SK-N-SH (cell line): ENCODE measurements at regions not wholly inside any gene's neighbourhood (a gene's known extent, or its start where the extent isn't known, plus 50 kb on each side); places are given as distances from the start of the nearest gene placed in this dataset.
A peak's percentile ranks its signal among the peaks of the same experiment; 100 is the strongest.
"Not testable (repeated sequence)": the region's sequence is repeated elsewhere in the genome, so short reads cannot be mapped to it uniquely, and the experiment has no call there.

Experiments used
- CTCF ChIA-PET: fragments of 300-600, 350-600 bp; formaldehyde crosslinking; extraction: SDS; loops from one replicate; lab custom pipeline; 2021; lab: Yijun Ruan, JAX
- POLR2A ChIA-PET: fragments of 350-600 bp; sonication (Branson Sonifier 250); formaldehyde crosslinking; extraction: SDS; loops from one replicate; lab custom pipeline; 2020; ENCODE audit warnings: antibody characterized with exemption, inconsistent platforms; lab: Yijun Ruan, JAX
- DNase-seq: peaks from one replicate; pipeline ENCODE4 v3.0.0; 2012
- H2AFZ ChIP-seq: fragments of 200-600 bp; sonication (generic); 2 replicates; pipeline ENCODE4 v1.8.1; 2016; ENCODE audit warnings: antibody characterized with exemption, mild to moderate bottlenecking, low read depth
- H3F3A ChIP-seq: fragments of 200-600 bp; sonication (generic); replicated peaks from 2 replicates; pipeline ENCODE3; 2016; ENCODE audit warnings: antibody characterized with exemption, mild to moderate bottlenecking; ENCODE audit not compliant: insufficient read depth
- H3K27ac ChIP-seq, 2 experiments: fragments of 200-500 bp in 1 of 2; fragments of 200-600 bp in 1 of 2; sonication (Bioruptor generic) in 1 of 2; sonication (generic), shearing (Covaris generic) in 1 of 2; 2 replicates each; pipeline versions ENCODE4 v1.5.1 to v1.6.1; 2014 to 2016; ENCODE audit warnings: low read depth in 2 of 2, inconsistent platforms in 1 of 2, low read length in 1 of 2, mild to moderate bottlenecking in 1 of 2, mixed read lengths in 1 of 2
- H3K27me3 ChIP-seq: fragments of 200-600 bp; sonication (generic), shearing (Covaris generic); 2 replicates; pipeline ENCODE4 v1.6.1; 2016; ENCODE audit warnings: mixed run types; ENCODE audit not compliant: insufficient read depth
- H3K36me3 ChIP-seq, 2 experiments: fragments of 200-500 bp in 1 of 2; fragments of 200-600 bp in 1 of 2; sonication (Bioruptor generic) in 1 of 2; sonication (generic) in 1 of 2; replicated peaks in 1 of 2; 2 replicates each; pipeline versions ENCODE3 to v1.5.1; 2014 to 2016; ENCODE audit warnings: low read length in 1 of 2, mild to moderate bottlenecking in 1 of 2; ENCODE audit not compliant: insufficient read depth in 2 of 2, control insufficient read depth in 1 of 2
- H3K4me1 ChIP-seq, 2 experiments: fragments of 200-500 bp in 1 of 2; fragments of 200-600 bp in 1 of 2; sonication (Bioruptor generic) in 1 of 2; sonication (generic), shearing (Covaris generic) in 1 of 2; 2 replicates each; pipeline versions ENCODE4 v1.5.1 to v1.6.1; 2014 to 2016; ENCODE audit warnings: low read depth in 1 of 2, low read length in 1 of 2, mixed run types in 1 of 2; ENCODE audit not compliant: insufficient read depth in 2 of 2, control insufficient read depth in 1 of 2
- H3K4me2 ChIP-seq: fragments of 200-600 bp; sonication (generic), shearing (Covaris generic); 2 replicates; pipeline ENCODE4 v1.6.1; 2017; ENCODE audit warnings: mixed run types
- H3K4me3 ChIP-seq, 2 experiments: fragments of 200-500 bp in 1 of 2; fragments of 200-600 bp in 1 of 2; sonication (Bioruptor generic) in 1 of 2; sonication (generic), shearing (Covaris generic) in 1 of 2; 2 replicates each; pipeline versions ENCODE4 v1.5.1 to v1.8.1; 2014 to 2016; ENCODE audit warnings: low read depth in 2 of 2, inconsistent platforms in 1 of 2, low read length in 1 of 2, mild to moderate bottlenecking in 1 of 2, mixed read lengths in 1 of 2, moderate library complexity in 1 of 2
- H3K79me2 ChIP-seq: fragments of 200-600 bp; sonication (generic); 2 replicates; pipeline ENCODE4 v1.8.1; 2017; ENCODE audit warnings: mild to moderate bottlenecking; ENCODE audit not compliant: insufficient read depth
- H3K9ac ChIP-seq: fragments of 200-600 bp; sonication (generic); 2 replicates; pipeline ENCODE4 v1.6.1; 2017; ENCODE audit warnings: mixed run types
- H3K9me2 ChIP-seq: fragments of 200-600 bp; sonication (generic); 2 replicates; pipeline ENCODE4 v1.6.1; 2017; ENCODE audit warnings: mixed run types
- H3K9me3 ChIP-seq: fragments of 200-600 bp; sonication (generic); 2 replicates; pipeline ENCODE4 v1.6.1; 2017; ENCODE audit warnings: mixed run types, mild to moderate bottlenecking, moderate library complexity
- H4K20me1 ChIP-seq: fragments of 200-600 bp; sonication (generic); 2 replicates; pipeline ENCODE4 v1.6.1; 2017; ENCODE audit warnings: mild to moderate bottlenecking, mixed run types; ENCODE audit not compliant: insufficient read depth
- EZH2phosphoT487 ChIP-seq: fragments of 200-600 bp; sonication (generic); IDR thresholded peaks from 2 replicates; pipeline ENCODE4 v1.6.1; 2017; ENCODE audit warnings: low read depth, mixed run types, mild to moderate bottlenecking, antibody characterized with exemption, moderate library complexity, borderline replicate concordance
- GATA2 ChIP-seq: sonication (generic); formaldehyde crosslinking; IDR thresholded peaks from 2 replicates; pipeline ENCODE4 v1.5.0; 2020; ENCODE audit warnings: mild to moderate bottlenecking, missing genetic modification reagents
- JUND ChIP-seq: IDR thresholded peaks from 2 replicates; pipeline ENCODE4 v1.4.0; 2012
- NFIC ChIP-seq: IDR thresholded peaks from 2 replicates; pipeline ENCODE4 v1.4.0; 2012; ENCODE audit warnings: borderline replicate concordance
- NRF1 ChIP-seq: IDR thresholded peaks from 2 replicates; pipeline ENCODE4 v1.6.1; 2012; ENCODE audit warnings: low read depth, mild to moderate bottlenecking, low read length
- POLR2AphosphoS5 ChIP-seq: IDR thresholded peaks from 2 replicates; pipeline ENCODE4 v1.6.1; 2012; ENCODE audit warnings: low read depth, low read length
- RFX5 ChIP-seq: IDR thresholded peaks from 2 replicates; pipeline ENCODE4 v1.6.1; 2012; ENCODE audit warnings: mild to moderate bottlenecking, improper control_type of control experiment, low read length
- RXRA ChIP-seq: IDR thresholded peaks from 2 replicates; pipeline ENCODE4 v1.4.0; 2012; ENCODE audit warnings: low read depth, mild to moderate bottlenecking, borderline replicate concordance
- WGBS: methylation state at CpG from one replicate; pipeline ENCODE4 v1.1.6; 2017; ENCODE audit warnings: low lambda C conversion rate; 5-methylcytosine and 5-hydroxymethylcytosine counted together
- TF ChIP-seq, protein P1 (sequence below): fragments of 200-600 bp; sonication (generic); IDR thresholded peaks from 2 replicates; pipeline ENCODE4 v1.6.1; 2017; ENCODE audit warnings: antibody characterized with exemption, mild to moderate bottlenecking, moderate library complexity

DNA sequence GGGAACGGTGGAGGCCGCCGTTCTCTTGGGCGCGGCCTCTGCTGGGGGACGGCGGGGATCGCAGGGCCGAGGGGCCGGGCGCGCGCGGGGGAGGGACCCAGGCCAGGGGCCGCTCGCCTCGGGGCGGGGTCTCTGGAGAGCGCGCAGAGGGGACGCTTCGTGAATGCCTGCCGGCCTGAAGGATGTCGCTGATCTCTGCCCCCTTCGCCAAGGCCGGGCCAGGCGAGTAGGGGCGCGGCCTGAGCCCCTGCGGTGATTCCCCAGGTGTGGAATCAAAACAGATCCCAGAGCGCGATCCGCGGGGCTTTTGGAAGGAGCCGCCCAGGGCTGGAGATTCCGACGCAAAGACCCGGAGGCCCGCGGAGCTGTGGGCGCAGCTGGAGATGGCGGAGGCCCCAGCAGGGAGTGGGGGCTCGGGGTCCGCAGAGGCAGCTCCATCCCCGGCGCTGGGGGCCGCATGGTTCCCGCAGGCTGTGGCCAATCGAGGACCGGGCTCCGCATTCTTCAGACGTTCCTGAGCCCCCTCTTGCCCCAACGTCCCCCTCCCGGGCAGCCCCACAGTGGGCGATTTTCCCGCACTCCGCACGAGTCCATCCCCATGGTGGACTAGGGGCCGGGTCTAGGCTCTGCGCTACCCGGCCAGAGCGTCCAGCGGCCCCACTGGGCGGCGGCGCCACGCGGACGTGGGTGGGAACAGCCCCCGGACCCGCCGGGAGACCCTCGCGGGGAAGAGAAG is 166.0 kb downstream of the ACTR3B start:
- no peaks in the 10 kb centered on the region for H3K27me3 ChIP-seq

DNA sequence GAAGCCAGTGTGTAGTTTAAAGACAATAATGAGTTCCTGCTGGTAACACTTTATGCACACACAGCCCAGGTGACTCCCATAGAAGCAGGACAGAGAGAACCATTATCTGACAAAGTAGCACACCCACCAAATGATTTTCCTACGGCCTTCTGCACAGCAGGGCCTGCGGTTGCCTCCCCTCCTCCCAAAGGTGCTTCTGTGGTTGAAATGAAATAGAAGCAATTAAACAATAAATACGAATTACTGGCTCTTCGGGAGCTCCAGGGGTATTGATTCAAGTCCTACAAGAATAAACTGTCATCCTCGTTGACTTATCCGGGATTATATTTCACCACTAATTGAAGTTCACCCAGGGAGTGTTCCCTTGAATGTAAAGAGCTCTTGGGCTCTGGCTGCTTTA is 172.1 kb downstream of the ACTR3B start:
- CTCF ChIA-PET, result interaction anchor here (0.8 kb wide), 1 partner anchor 37 kb away, joined by 3 read pairs; no protein-coding TSS in a partner anchor
- H3K9ac ChIP-seq, result no peak overlapping the region
- no peaks in the 10 kb centered on the region for H3K27me3 ChIP-seq
- H3K9me3 ChIP-seq, result no peaks in the 10 kb centered on the region
- no peaks in the 10 kb centered on the region for H3K79me2 ChIP-seq
- 20% methylated on average over 6 of the region's 6 CpGs for WGBS
- H3K9me2 ChIP-seq, result no peaks in the 10 kb centered on the region
- TF ChIP-seq RFX5 (no peak), NRF1 (no peak), RXRA (no peak), POLR2AphosphoS5 (no peak)
- TF ChIP-seq, protein P1, sequence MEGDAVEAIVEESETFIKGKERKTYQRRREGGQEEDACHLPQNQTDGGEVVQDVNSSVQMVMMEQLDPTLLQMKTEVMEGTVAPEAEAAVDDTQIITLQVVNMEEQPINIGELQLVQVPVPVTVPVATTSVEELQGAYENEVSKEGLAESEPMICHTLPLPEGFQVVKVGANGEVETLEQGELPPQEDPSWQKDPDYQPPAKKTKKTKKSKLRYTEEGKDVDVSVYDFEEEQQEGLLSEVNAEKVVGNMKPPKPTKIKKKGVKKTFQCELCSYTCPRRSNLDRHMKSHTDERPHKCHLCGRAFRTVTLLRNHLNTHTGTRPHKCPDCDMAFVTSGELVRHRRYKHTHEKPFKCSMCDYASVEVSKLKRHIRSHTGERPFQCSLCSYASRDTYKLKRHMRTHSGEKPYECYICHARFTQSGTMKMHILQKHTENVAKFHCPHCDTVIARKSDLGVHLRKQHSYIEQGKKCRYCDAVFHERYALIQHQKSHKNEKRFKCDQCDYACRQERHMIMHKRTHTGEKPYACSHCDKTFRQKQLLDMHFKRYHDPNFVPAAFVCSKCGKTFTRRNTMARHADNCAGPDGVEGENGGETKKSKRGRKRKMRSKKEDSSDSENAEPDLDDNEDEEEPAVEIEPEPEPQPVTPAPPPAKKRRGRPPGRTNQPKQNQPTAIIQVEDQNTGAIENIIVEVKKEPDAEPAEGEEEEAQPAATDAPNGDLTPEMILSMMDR, result no peak
- H3F3A ChIP-seq, result no peaks in the 10 kb centered on the region
- no peak overlapping the region for H3K4me3 ChIP-seq
- no peaks in the 10 kb centered on the region for H3K4me1 ChIP-seq
- H2AFZ ChIP-seq, result no peak overlapping the region
- H3K27ac ChIP-seq, result no peak overlapping the region
- no peaks in the 10 kb centered on the region for H4K20me1 ChIP-seq
- POLR2A ChIA-PET, result no interaction called here
- no peak overlapping the region for H3K4me2 ChIP-seq
- DNase-seq, result no peak
- H3K36me3 ChIP-seq, result no peaks in the 10 kb centered on the region

More for the DNA sequence above, 166.0 kb downstream of the ACTR3B start:
- POLR2A ChIA-PET, result no interaction called here
- no peaks in the 10 kb centered on the region for H3K9me2 ChIP-seq
- H4K20me1 ChIP-seq, result no peaks in the 10 kb centered on the region
- no peak overlapping the region for H3K27ac ChIP-seq
- H3K9me3 ChIP-seq, result no peaks in the 10 kb centered on the region; the same call in 1 of the 2 replicates
- no peak for TF ChIP-seq JUND
- TF ChIP-seq RXRA, result no peak
- TF ChIP-seq, all 33 proteins: peak for 0
- H3K79me2 ChIP-seq, result no peaks in the 10 kb centered on the region
- peak overlapping the region in 1 of 2 experiments; percentile 9; a peak in 1 of 4 replicates for H3K4me3 ChIP-seq
- DNase-seq, result peak; percentile 83
- H3F3A ChIP-seq, result no peaks in the 10 kb centered on the region
- peaks cover 0 to 12% of the 10 kb centered on the region in 2 experiments; a peak in 1 of 4 replicates for H3K4me1 ChIP-seq
- H3K4me2 ChIP-seq, result no peak overlapping the region
- WGBS, result 11% methylated on average over 37 of the region's 74 CpGs
- no peaks in the 10 kb centered on the region for H3K36me3 ChIP-seq
- no peak overlapping the region for H3K9ac ChIP-seq
- CTCF ChIA-PET, result interaction anchor here (1.4 to 2.1 kb wide), 2 partner anchors 23 to 31 kb away, joined by 5 read pairs; no protein-coding TSS in a partner anchor
- H2AFZ ChIP-seq, result no peak overlapping the region

DNA sequence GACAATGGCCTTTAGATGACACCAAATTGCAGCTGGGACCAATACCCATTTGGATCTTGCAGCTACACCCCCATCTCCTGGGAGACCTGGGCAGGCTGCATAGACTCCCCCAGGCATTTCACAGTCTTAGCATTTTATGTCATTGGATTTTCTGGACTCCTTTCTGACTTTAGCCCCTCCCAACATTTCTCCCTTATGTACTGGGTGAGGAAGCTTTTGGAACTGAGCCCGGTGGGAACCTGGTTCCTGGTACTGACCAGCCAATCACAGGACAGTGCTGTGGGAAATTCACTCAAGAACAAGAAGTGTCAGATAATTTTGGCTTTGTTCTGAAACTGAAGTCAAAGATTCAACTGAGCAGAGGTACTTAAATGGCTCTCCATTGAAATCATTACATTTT is 177.7 kb downstream of the ACTR3B start:
- POLR2A ChIA-PET, result no interaction called here
- Histone ChIP-seq H3K27me3 (no peaks in the 10 kb centered on the region), H2AFZ (no peak overlapping the region), H3F3A (no peaks in the 10 kb centered on the region), H3K4me3 (no peak overlapping the region), H3K9ac (no peak overlapping the region), H3K9me2 (no peaks in the 10 kb centered on the region), H3K27ac (no peak overlapping the region), H4K20me1 (no peaks in the 10 kb centered on the region), H3K36me3 (no peaks in the 10 kb centered on the region), H3K9me3 (peaks cover 3% of the 10 kb centered on the region; the same call in 1 of the 2 replicates), H3K79me2 (no peaks in the 10 kb centered on the region), H3K4me1 (no peaks in the 10 kb centered on the region), H3K4me2 (no peak overlapping the region)
- TF ChIP-seq EZH2phosphoT487 (no peak), NFIC (no peak), JUND (no peak), RFX5 (no peak), GATA2 (CRISPR knock-in tag) (no peak)
- 11% methylated on average over 1 of the region's 1 CpG for WGBS
- DNase-seq, result no peak
- CTCF ChIA-PET, result interaction anchor here (0.8 to 1.0 kb wide), 2 partner anchors 8 to 43 kb away, joined by 3 read pairs; no protein-coding TSS in a partner anchor

DNA sequence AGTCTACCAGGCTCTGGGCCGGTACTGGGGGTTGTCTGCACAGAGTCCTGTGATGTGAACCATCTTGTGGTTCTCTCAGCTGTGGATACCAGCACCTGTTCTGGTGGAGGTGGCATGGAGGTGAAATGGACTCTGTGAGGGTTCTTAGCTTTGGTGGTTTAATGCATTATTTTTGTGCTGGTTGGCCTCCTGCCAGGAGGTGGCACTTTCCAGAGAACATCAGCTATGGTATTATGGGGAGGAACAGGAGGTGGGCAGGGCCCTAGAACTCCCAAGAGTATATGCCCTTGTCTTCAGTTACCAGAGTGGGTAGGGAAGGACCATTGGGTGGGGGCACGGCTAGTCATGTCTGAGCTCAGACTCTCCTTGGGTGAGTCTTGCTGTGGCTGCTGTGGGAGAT is 187.1 kb downstream of the ACTR3B start:
- CTCF ChIA-PET, result interaction anchor here (3.1 kb wide), 1 partner anchor 8 kb away, joined by 9 read pairs; no protein-coding TSS in a partner anchor
- H3K9me2 ChIP-seq, DNase-seq, H3K4me3 ChIP-seq, H3K79me2 ChIP-seq, H3K27ac ChIP-seq, H3F3A ChIP-seq, H2AFZ ChIP-seq, H3K4me1 ChIP-seq, H3K4me2 ChIP-seq, H4K20me1 ChIP-seq, H3K27me3 ChIP-seq, H3K36me3 ChIP-seq, POLR2A ChIA-PET, H3K9ac ChIP-seq, H3K9me3 ChIP-seq: not testable (repeated sequence)
- WGBS, result 50% methylated on average over 2 of the region's 2 CpGs
